GM18508 (cell line): ENCODE measurements at regions not wholly inside any gene's neighbourhood (a gene's known extent, or its start where the extent isn't known, plus 50 kb on each side); places are given as distances from the start of the nearest gene placed in this dataset.
"Not testable (repeated sequence)": the region's sequence is repeated elsewhere in the genome, so short reads cannot be mapped to it uniquely, and the experiment has no call there.

ENCODE experiments used
- ATAC-seq: cut with Tn5 transposase; IDR thresholded peaks from one replicate; pipeline ENCODE4 v1.9.1; 2021; ENCODE audit warnings: moderate number of reproducible peaks; ENCODE audit not compliant: insufficient read depth, unreplicated experiment

GRCh38 chr1:198959032-198959431, 320.2 kb downstream of the PTPRC start:
- no peak for ATAC-seq

- no peak for ATAC-seq
These were observed 320.8 kb downstream of the PTPRC start for GRCh38 chr1:198959676-198960075.

GRCh38 chr1:198963796-198964195, 325.0 kb downstream of the PTPRC start:
- not testable (repeated sequence) for ATAC-seq

GRCh38 chr1:198966519-198966918, 327.7 kb downstream of the PTPRC start:
- ATAC-seq, result no peak

- no peak for ATAC-seq
These were observed 328.7 kb downstream of the PTPRC start for GRCh38 chr1:198967566-198967965.

- ATAC-seq, result no peak
These were observed 330.0 kb downstream of the PTPRC start for GRCh38 chr1:198968866-198969265.

GRCh38 chr1:198969981-198970380, 331.1 kb downstream of the PTPRC start:
- no peak for ATAC-seq

GRCh38 chr1:198970916-198971315, 332.1 kb downstream of the PTPRC start:
- ATAC-seq, result no peak

GRCh38 chr1:198977909-198978308, 339.1 kb downstream of the PTPRC start:
- ATAC-seq, result no peak

- ATAC-seq, result no peak
These were observed 339.7 kb downstream of the PTPRC start for GRCh38 chr1:198978523-198978922.

GRCh38 chr1:198986036-198986435, 347.2 kb downstream of the PTPRC start:
- ATAC-seq, result no peak

GRCh38 chr1:198986442-198986841, 347.6 kb downstream of the PTPRC start:
- no peak for ATAC-seq

- ATAC-seq, result no peak
These were observed 363.8 kb downstream of the PTPRC start for GRCh38 chr1:199002661-199003060.

GRCh38 chr1:199007423-199007822, 368.6 kb downstream of the PTPRC start:
- ATAC-seq, result no peak

- ATAC-seq, result no peak
These were observed 370.6 kb downstream of the PTPRC start for GRCh38 chr1:199009447-199009846.

- no peak for ATAC-seq
These were observed 371.7 kb downstream of the PTPRC start for GRCh38 chr1:199010492-199010891.

GRCh38 chr1:199010933-199011332, 372.1 kb downstream of the PTPRC start:
- no peak for ATAC-seq

GRCh38 chr1:199015799-199016198, 377.0 kb downstream of the PTPRC start:
- ATAC-seq, result no peak

GRCh38 chr1:199018471-199019135, 379.8 kb downstream of the PTPRC start:
- ATAC-seq, result no peak

GRCh38 chr1:199020051-199020450, 381.2 kb downstream of the PTPRC start:
- no peak for ATAC-seq

GRCh38 chr1:199020904-199021303, 382.1 kb downstream of the PTPRC start:
- no peak for ATAC-seq

- ATAC-seq, result no peak
These were observed 390.6 kb downstream of the PTPRC start for GRCh38 chr1:199029401-199029800.

- ATAC-seq, result no peak
These were observed 391.0 kb downstream of the PTPRC start for GRCh38 chr1:199029855-199030254.
